LHCN-M2 (cell line): ENCODE measurements at regions not wholly inside any gene's neighbourhood (a gene's known extent, or its start where the extent isn't known, plus 50 kb on each side); places are given as distances from the start of the nearest gene placed in this dataset.

Source experiments
- DNase-seq: peaks from one replicate; pipeline ENCODE4 v3.0.0-alpha.2; 2012; ENCODE audit warnings: low read depth

- no peak for DNase-seq
These were observed 355.4 kb downstream of the ETS1 start for GRCh38 chr11:128231845-128232410.

- DNase-seq, result no peak
These were observed 359.9 kb downstream of the ETS1 start for GRCh38 chr11:128227466-128227865.

GRCh38 chr11:128226106-128226716, 361.1 kb downstream of the ETS1 start:
- no peak for DNase-seq

DNA sequence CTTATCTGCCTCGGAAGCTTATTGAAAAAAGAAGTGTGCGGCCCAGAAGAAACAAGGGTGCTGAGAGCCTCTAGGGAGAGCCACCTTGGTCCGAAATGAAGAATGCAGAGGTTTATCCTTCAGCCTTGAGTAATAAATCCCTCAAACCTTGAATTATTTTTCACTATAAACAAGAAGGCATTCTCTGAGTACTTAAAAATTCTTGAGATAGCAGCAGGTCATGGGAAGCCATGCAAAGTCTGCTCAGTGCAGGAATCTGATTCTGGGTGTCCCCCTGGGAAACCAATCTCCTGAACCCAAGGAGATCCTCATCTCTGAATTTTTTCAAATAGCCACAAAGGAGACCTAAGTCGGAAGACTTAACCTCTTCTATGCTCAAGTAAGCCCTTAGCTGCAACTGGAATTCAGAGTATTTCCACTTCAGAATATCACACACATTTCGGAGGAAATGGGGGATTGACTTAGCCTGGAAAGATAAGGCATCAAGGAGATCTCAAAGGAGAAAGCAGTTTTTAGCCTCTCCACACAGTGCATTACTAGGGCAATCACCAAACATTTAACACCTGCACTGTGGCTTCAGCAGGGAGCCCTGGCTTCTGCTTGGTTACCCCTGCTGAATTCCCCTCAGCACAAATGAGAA, 365.0 kb downstream of the ETS1 start:
- DNase-seq, result no peak

DNA sequence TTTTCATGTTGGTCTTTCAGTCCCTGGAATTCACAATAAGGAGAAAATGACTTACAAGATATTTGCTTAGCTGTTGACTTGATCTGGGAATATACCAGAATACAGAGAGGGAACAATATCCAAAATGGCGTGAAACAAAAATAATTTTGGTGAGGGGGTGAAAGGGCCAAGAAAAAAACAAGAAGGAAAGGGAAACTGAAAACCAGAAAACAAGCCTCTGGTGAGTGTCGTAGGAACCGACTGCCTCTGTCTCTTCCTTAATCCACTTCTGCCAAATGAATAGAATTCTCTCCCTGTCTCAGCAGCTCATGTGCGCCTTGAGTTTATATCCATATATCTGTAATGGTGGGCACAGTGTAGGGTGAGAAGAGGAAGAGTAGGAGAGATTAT, 367.6 kb downstream of the ETS1 start:
- no peak for DNase-seq

- no peak for DNase-seq
These were observed 371.2 kb downstream of the ETS1 start for GRCh38 chr11:128216198-128216597.

- DNase-seq, result no peak
These were observed 372.0 kb downstream of the ETS1 start for GRCh38 chr11:128215238-128215882.

GRCh38 chr11:128214263-128214662, 373.1 kb downstream of the ETS1 start:
- DNase-seq, result no peak

DNA sequence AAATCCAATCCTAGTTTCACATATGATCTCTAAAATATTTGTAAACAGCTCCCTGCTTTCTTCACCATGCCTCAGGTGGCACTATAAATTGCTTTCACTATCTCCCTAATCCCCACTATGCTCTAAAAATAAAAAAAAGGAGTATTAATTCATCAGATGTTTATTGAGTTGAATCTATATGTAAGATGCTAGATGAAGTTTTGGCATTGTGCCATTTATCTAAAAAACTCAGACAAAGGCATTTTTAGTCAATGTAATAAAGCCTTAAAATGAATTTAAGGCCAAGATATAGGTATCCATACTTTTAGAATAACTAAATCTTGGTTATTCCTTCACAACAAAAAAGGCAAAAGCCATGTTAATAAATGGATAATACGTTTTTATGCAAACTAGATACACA, 373.9 kb downstream of the ETS1 start:
- no peak for DNase-seq

GRCh38 chr11:128212324-128212723, 375.0 kb downstream of the ETS1 start:
- DNase-seq, result no peak

- peak; percentile 97 for DNase-seq
These were observed 377.0 kb downstream of the ETS1 start for GRCh38 chr11:128210148-128210940.

- no peak for DNase-seq
These were observed 378.3 kb downstream of the ETS1 start for GRCh38 chr11:128209138-128209435.

DNA sequence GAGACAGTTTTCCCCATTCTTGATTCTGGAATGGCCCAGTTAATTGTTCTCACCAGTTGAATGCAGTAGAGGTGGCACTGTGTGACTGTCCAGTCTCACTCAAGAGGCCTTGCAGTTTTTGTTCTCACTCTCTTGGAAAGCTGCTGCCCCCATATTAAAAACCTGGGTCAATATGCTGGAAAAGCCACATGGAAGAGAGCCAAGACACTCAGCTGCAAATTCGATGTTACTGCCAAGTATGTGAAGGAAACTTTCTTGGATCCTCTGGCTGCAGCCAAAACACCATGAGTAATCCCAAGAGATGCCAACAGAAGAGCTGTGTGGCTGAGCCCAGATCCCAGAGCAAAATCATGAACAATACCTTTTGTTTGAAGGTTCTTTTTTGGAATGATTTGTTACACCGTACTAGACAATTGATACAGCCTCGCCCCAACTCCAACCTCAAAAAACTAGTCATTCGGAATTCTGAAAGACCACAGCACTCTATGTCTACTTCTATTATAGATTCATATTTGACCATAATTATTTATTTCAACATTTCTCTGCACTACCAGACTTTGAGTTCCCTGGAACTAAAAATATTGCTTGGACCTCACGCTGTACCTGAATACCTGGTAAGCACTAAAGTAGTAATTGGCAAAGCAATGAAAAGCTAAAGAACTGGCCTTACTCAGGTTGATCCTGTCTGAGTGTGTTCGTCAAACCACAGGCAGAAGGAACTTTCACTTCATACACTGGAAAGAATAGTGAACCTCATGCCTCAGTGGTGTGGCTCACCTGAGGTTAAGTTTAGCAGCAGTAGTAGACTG, 378.8 kb downstream of the ETS1 start:
- DNase-seq, result peak; percentile 93

DNA sequence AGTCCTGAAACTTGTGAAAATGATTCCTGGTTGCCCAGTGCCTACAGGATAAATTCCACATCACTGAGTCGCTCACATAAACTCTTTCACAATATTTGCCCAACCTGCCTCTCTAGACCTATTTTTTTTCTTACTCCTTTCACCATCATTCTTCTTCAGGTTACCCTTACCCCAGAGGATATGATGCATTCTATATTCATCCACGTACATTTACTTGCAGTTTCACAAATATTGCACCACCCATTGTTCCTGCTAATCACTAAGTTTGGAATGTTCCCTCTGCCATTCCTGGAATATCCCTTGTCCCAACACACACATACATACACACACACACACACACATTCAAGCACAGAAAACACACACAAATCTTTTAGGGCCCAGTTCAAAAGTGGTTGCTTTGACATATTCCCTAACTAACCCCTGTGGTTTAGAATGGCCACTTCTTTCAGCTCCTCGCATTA, 379.5 kb downstream of the ETS1 start:
- peak; percentile 91 for DNase-seq

DNA sequence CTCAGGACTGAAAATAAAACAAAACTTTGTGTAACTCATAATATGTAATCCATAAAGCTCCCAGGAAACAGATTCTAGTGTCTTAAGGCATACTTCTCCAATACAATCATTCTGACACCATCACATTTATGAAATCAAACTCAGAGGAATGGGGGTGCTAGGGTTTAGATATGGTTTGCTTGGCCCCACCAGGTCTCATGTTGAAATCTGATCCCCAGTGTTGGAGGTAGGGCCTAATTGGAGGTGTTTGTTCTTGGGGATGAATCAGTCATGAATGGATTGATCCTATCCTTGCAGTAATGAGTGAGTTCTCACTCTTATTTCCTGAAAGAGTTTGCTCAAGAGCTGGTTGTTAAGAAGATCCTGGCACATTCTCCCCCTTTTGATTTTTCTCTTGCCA, 380.9 kb downstream of the ETS1 start:
- no peak for DNase-seq

DNA sequence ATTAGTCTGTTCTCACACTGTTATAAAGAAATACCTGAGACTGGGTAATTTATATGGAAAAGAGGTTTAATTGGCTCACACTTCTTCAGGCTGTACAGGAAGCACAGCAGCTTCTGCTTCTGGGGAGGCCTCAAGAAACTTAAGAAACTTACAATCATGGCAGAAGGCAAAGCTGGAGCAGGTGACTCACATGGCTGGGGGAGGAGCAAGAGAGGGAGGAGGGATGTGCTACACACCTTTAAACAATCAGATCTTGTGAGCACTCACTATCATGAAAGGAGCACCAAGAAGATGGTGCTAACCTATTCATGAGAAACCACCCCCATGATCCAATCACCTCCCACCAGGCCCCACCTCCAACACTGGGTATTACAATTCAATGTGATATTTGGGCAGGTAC, 381.6 kb downstream of the ETS1 start:
- DNase-seq, result no peak

GRCh38 chr11:128204898-128205297, 382.5 kb downstream of the ETS1 start:
- no peak for DNase-seq

DNA sequence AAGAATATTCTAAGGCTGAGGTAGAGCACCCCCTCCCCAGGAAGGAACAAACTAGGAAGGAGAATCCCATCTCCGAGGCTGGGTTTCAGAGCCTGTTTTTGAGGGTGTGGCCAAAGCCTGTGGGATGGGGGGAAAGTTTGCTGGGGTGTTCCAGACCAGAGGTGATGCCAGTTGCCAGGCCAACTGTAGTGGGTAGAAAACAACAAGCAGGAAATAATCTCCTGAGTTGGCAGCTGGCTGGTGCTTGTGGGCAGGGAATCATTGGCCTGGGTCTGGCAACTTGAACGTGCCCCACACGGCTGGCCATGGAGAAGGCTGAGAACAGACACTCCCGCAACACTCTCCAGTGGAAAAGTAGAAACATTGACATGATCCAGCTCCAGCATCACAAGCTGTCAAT, 385.6 kb downstream of the ETS1 start:
- DNase-seq, result peak; percentile 49

DNA sequence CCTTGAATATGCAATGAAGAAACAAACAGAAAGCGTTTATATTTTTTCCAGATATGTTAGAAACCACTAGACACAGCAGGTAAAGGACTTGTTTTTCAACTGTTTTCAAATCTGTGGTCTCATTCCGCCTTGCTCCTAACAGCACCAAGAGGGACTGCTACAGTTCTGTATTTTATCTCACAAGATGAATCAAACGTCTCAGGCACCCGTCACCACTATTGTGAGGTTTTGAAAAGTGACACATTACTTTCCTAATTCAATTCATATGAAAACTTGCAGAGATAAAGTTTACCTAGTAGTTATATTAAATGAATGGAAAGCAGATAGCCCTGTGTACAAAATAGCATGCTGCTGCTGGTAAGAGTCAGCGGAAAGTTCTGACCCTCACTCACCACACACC, 386.3 kb downstream of the ETS1 start:
- DNase-seq, result no peak

- no peak for DNase-seq
These were observed 386.9 kb downstream of the ETS1 start for GRCh38 chr11:128200467-128200866.

- peak; percentile 59 for DNase-seq
These were observed 389.1 kb downstream of the ETS1 start for GRCh38 chr11:128198216-128198772.
